Testis (tissue), 2 donors: ENCODE measurements at regions not wholly inside any gene's neighbourhood (a gene's known extent, or its start where the extent isn't known, plus 50 kb on each side); places are given as distances from the start of the nearest gene placed in this dataset.

Experiments
- CTCF ChIP-seq, 3 experiments: fragments of 450-650 bp in 2 of 3; fragments of 200-600 bp in 1 of 3; sonication (generic) in 1 of 3; IDR thresholded peaks; one replicate each; pipeline ENCODE4 v1.5.1; 2016 to 2019; ENCODE audit warnings: antibody characterized with exemption in 3 of 3, mild to moderate bottlenecking in 2 of 3, moderate library complexity in 1 of 3
- POLR2A ChIP-seq: fragments of 450-650 bp; IDR thresholded peaks from one replicate; pipeline ENCODE4 v1.6.1; 2017; ENCODE audit warnings: antibody characterized with exemption, mild to moderate bottlenecking, moderate library complexity

GRCh38 chr5:63400079-63400478 lies 562.2 kb downstream of the HTR1A start:
- TF ChIP-seq CTCF (IDR thresholded peaks at IDR 0.05), result no peak
- no peak for TF ChIP-seq POLR2A
